ENCODE measurements at regions not wholly inside any gene's neighbourhood (a gene's known extent, or its start where the extent isn't known, plus 50 kb on each side); places are given as distances from the start of the nearest gene placed in this dataset.
"Not testable (repeated sequence)": the region's sequence is repeated elsewhere in the genome, so short reads cannot be mapped to it uniquely, and the experiment has no call there.

GRCh38 chr11:67882304-67882703 is 121.6 kb downstream of the UNC93B1 start:
- TF ChIP-seq CTCF, POLR2A (IDR thresholded peaks at IDR 0.05): not testable (repeated sequence)
